HG03442 (cell line): ENCODE measurements at regions not wholly inside any gene's neighbourhood (a gene's known extent, or its start where the extent isn't known, plus 50 kb on each side); places are given as distances from the start of the nearest gene placed in this dataset.
A peak's percentile ranks its signal among the peaks of the same experiment; 100 is the strongest.

ENCODE experiments used
- ATAC-seq: cut with Tn5 transposase; IDR thresholded peaks from one replicate; pipeline ENCODE4 v1.9.1; 2021; ENCODE audit warnings: mild to moderate bottlenecking, moderate library complexity; ENCODE audit not compliant: unreplicated experiment

DNA sequence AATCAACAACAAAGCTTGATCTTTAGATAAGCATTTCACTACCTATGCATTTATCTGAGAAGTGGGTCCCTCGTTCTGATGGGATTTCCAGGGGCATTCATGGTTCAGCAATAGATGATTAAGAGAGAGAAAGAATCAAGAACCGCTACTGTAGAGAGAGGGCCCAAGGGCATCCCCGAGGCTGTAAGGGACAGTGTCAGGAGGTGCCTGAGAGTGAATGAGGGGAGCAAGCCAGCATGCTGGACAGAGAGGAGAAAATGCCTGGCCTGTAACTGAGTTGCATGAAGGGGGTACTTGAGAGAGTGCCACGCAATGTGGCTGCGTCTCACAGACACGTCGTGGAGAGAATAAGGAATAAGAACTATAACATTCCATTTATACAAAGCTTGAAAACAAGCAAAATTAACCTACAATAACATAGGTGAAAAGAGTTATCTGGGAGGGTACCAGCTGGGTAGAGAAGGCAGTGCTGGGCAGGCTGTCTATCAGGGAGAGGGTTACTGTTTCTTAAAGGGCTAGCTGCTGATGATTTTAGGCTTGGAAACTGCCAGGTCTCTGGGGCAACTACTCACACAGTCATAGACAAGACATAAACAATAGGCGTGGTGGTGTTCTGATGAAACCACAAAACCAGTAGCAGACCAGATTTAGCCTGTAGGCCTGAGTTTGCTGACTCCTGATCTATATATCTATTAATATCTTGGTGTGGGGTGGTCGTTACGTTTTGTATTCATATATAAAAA, 374.6 kb upstream of the CFAP20DC start:
- ATAC-seq, result no peak

DNA sequence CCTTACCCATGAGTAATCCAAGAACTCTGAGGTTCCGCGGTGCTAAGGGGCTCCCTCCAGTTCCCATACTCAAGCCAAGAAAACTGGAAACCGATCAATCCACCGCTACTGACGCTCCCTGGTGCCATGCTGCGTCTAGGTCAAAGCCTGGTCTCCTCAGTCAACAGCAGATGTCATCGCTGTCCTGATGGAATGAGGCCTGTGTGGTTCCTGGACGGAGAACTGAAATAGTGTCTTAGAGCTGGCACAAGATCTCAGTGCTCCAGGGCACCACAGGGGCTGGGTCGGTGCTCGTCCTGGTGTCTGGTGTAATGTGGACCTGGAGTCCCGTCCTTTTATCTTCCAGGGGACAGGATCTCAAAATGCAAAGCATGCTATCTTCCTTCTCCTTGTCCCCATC, 373.9 kb upstream of the CFAP20DC start:
- no peak for ATAC-seq

DNA sequence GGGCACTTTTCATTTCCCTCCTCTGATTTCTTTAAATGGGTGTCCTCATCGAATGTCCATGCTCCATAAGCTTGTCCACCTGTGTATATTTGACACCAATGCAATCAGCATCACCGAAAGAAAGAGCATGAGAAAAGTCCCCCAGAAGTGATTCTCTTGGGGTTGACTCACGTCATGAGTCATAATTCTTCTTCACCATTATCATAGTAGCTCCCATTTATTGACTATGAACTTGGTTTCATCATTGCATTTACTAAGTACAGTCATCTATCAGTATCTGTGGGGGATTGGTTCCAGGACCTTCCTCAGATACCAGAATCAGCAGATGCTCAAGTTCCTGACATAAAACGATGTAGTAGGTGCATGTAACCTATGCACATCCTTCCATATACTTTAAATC, 372.5 kb upstream of the CFAP20DC start:
- ATAC-seq, result peak; percentile 57

DNA sequence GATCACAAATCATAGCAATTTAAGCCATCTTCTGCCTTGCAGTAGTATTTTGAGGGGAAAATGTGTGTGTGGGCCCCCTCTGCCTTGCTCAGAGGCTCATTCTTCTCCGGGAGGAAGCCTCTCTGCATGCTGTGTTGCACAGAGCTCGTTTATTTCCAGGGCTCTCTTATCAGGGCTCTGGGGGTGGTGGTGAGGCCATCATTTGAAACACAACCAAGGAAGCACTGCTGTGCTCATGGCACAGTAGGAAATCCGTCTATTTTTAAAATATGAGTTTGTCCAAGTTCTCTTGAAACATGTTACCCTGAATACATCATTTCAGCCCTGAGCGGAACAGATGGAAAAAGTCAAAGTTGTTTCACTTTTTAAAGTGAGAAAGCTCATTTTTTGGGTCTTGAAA, 369.0 kb upstream of the CFAP20DC start:
- no peak for ATAC-seq

DNA sequence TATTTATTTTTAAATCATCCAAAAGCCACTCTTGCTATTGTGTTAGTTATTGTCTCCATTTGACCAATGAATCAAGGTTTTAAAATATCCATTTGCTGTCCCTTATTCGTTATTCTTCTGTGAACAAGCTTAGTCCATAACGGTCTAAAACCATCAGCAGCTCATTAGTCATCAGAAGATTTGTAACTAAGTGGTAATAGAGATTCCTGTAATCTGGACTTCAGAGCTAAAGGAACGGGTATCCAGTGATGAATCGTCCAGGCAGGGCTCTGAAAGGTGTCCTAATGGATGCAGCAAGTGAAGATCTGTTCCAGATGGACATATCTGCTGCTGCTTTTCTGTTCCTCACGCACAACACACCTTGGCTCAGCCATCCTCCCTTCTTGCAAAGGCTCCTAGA, 362.7 kb upstream of the CFAP20DC start:
- ATAC-seq, result no peak

DNA sequence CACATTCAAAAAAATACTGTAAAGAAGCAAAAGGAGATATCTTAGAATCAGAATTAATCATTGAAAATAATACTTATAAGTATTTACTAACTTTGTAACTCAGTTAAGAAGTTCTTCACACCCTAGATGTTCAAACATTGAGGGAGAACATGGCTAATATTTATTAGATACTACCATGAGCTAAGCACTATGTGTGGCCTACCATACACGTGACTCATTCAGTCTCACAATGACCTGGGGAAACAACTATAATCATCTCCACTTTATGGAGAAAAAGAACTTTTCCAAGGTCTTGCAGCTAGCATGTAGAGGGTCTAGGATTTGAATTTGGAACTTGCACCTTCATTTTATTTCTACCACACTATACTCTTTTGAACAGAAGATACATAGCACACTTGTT, 361.9 kb upstream of the CFAP20DC start:
- ATAC-seq, result no peak

DNA sequence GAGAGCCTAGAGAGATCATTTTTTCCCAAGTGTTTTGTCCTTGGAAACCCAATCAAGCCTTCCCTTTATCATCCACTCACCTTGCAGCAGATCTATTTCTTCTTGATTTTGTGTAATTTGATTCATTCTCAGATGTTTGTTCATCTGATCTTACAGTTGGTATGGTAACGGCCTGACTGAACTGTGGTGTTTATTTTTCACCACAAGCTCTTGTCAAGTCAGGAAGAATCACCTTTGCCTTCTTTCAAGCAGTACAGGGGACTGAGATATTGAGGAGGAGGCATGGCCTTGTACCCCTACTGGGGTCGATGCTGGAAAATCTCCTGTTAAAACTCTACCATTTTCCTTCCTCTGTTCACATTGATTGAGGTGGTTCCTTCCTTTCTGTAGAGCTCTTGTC, 361.4 kb upstream of the CFAP20DC start:
- ATAC-seq, result no peak

DNA sequence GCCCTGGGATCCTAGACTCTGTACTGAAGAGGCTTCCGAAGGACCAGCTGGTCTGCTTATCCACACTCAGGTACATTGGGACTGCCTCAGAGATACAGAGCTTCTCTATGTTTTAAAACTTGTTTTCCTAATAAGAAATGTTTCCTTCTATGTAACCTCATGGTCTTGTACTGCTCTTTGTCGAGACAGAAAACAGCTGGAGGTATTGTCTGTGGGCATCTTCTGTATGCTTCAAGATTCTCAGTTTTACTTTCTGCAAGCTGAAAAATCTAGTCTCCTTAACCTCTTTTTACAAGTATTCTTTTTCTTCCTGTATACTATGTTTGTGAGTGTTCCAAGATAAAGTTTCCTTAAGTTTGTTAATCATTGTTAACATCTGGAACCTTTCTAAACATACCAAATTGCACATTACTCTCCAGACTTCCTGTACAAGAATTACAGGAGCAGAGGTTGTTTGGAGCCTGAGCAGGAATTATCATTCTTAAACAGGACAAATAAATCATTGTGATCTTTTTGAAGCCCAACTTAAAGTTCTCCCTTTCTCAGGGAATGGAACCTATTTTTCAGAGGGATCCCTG, 358.3 kb upstream of the CFAP20DC start:
- ATAC-seq, result no peak

DNA sequence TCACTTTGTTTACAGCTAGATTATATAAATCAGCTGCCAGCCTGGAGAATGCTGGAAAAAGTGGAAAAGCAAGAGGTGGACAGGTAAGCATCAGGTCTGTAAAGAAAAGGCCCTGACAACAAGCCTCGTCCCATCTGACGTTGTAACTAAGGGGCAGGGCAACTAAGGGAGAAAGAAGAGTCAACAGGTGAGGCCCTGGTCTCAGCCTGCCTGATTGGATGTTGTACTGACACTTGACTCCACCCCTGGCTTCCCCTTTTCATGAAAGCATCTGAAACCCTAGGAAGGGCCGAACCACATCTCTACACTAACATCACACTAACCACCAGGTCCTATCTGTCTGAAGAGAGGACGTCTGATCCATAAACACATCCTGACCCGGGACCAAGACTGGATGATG, 357.6 kb upstream of the CFAP20DC start:
- ATAC-seq, result no peak

DNA sequence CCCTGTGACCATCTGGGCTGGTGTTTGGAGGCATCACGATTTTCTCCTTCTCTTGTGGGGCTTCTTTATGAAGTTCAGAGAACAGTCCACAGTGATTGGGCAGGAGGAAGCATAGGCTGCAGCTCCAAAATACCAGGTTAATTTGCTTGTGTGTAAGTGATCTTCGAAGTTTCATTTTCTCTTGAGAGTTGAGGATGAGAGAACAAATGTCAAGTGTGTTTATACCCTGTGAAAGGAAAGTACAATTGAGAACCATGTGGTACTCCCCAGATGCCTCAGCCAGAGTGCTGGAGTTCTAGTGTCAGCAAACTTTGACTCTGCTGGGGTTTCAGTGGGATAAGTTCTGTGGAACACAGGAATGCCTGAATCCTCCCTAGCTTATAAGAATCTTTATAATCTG, 357.1 kb upstream of the CFAP20DC start:
- peak; percentile 79 for ATAC-seq

DNA sequence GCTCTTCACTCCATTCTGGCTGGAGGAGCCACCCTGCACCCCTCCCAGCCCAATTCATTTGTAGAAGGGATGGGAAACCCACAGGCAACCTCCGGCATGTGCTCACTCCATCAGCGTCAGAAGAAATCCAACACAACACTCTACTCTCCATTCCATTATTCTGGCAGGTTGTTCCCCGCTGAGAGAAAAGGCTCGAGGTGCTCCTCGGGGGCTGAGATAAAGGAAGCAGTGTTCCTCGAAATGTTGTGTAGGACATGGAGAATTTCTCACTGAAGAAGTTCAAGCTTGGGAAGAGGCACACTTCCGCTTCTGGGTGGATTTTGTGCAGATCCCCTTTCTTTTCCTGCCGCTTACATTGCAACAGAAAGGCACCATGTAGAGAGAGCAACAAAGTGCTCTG, 355.0 kb upstream of the CFAP20DC start:
- no peak for ATAC-seq

DNA sequence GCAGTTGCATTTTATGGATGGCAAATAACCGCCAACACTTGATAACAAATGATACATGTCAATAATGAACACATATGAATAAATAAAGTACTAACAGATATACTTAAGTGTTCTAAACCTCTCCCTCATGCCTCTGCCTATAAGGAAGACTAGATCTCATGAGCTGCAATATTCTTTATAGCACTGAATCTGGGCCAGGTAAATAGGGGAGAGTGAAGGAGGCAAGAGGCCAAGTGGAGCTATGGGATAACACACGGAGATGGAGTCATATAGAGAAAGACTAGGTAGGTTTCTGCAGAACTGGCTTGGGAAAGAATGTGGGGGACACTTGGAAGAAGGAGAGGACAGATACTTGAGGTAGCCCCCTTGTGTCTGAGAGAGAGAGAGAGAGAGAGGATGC, 354.2 kb upstream of the CFAP20DC start:
- ATAC-seq, result no peak

DNA sequence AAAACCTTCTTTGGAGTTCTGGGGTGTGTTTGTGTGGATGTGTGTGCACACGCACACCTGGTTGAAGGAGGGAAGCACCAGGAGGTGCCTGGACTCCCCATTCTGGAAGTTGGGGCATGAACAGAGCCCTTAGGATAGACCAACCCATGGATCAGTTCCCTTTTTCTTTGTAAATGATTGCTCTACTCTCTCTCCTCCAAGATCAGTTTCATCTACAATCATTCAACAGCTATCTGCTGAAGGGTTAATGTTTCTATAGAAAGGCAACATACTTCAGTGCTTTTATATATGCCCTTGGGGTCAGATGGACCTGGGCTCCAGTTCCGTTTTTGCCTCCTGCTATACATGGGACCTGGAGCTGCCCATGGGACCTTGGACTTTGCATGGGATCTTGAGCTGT, 352.1 kb upstream of the CFAP20DC start:
- ATAC-seq, result no peak

DNA sequence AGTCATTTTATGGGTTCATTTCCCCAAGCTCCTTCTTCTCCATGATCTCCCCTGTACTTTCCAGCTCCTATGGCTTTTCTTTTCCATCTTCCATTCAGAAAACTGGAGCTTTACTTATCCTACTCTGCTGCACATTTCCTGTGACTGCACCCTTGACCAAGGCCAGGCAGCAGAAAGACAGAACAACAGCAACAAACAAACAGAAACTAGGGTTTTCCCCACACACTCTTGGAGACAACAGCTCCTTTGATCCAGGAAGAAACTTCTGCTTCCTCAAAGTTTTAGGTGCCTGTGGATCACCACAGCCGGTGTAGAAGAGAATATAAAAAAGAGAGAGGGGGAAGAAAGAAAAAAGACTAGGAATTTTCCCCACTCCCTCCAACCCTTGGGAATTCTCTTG, 342.3 kb upstream of the CFAP20DC start:
- ATAC-seq, result no peak

DNA sequence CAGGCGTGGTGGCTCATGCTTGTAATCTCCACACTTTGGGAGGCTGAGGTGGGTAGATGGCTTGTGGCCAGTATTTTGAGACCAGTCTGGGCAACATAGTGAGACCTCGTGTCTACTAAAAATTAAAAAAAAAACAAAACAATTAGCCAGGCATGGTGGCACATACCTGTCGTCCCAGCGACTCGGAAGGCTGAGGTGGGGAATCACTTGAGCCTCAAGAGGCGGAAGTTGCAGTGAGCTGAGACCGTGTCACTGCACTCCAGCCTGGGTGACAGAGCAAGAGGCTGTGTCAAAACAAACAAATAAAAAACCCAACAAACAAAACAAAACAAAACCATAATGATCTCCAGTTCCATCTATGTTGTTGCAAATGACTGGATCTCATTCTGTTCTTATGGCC, 341.3 kb upstream of the CFAP20DC start:
- ATAC-seq, result no peak

DNA sequence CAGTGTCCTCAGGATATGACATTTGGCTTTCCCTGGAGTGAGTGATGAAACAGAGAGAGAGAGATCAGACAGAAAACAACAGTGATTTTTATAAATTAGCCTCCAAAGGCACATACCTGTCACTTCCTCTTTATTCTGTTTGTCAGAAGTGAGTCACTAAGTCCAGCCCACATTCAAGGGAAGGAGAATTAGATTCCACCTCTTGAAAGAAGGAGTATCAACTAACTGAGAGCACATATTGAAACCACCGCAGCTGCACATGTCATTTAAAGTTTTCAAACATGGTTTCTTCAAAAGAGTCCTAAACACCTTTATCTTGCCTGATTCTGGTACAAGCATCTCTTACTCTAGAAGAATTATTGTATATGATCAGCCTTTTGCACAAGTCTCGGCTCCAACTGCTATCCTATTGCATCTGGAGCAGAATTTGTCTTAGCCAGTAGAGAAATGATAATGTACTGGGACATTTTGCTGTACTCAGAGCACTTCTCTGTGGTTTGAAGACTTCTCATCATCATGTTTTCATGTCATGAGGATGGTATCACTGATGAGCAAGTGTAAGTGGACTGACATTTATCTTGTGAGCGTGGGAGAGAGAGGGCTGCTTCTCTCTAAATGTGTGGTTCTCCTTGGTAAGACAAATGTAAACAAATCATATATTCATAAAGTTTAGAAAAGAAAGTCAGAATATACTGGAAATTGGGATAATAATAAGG, 338.9 kb upstream of the CFAP20DC start:
- ATAC-seq, result peak; percentile 56

DNA sequence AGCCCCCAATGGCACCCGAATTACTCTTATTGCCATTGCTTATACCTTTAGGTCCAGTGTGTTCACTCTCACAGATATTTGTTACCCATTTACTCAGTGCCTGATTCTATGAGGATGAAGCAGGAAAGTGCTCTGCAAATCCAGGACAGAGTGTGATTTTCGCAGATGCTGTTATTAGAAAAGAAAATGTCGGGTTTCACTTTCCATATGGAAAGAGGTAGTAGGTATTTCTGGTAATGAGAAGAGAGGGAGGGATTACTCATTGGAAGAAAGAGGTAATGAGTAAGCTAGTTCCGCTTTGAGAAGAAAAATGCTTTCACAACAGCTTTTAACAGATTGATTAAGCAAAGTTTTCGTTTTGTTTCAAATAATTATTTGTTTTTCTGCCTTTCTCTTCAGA, 336.3 kb upstream of the CFAP20DC start:
- ATAC-seq, result peak; percentile 70

DNA sequence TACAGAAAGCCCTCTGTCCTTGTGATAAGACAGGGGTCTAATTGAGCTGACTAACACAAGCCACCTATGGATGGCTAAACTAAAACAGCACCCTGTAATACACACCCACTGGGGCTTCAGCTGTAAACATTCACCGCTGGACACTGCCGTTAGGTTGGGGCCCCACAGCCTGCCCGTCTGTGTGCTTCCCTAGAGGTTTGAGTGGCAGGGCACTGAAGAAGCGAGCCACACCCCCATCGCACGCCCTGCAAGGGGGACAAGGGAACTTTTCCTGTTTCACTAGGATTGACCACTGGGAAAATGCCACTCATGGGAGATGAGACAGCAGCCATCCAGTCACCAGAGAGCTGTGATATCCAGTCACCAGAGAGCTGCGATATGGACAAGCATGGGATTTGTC, 335.7 kb upstream of the CFAP20DC start:
- no peak for ATAC-seq

DNA sequence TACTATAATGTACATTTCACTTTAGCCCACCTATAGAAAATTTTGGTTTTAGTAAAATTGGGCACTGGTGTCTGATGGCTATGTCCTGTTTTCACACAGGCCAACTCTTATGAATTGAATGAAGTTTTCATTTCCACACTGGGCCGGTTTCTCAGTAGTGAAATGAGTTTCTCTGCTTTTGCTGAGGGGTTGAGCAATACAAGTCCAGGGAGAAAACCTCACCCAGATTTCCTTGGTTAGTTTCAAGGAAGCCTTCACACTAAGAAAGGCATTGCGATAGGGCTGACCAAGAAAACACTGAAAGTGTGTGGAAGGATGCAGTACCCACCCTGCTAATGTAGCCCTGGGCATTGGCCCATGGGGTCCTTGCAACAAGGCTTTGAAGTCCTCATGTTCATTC, 331.5 kb upstream of the CFAP20DC start:
- ATAC-seq, result peak; percentile 74

DNA sequence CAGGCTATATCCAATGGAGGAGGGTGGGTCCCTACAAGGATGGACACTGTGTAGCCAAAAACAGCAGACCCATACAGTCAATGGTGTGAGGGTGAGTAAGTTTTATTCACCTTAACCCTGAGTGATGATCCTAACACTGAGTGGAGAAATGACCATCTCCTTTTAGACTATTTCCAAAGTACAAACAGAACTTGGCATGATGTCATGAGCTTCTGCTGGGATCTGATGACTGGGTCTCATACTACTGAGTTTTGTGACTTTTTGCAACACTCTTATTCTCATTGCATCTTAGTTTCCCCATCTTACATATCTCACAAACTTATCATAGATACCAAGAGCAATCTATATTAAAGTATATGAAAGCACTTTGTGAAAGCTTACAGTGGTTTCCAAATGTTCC, 330.3 kb upstream of the CFAP20DC start:
- ATAC-seq, result no peak

DNA sequence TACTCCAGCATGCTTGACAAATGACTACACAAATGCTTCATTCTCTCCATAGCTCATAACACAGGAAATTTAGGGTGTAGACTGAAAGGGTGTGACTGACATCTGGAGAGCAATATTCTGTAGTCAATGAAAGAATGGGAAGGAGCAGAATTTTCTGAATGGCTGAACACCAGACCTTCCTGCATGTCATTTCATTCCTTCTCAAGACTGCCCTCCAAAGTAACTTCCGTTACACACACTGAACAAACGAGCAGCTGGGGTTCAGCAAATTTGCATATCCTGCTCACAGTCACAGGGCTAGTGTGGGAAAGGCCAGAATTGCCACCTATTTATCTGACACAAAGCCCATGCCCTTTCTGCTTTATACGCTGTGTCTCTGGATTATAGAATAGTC, 325.0 kb upstream of the CFAP20DC start:
- ATAC-seq, result peak; percentile 99

DNA sequence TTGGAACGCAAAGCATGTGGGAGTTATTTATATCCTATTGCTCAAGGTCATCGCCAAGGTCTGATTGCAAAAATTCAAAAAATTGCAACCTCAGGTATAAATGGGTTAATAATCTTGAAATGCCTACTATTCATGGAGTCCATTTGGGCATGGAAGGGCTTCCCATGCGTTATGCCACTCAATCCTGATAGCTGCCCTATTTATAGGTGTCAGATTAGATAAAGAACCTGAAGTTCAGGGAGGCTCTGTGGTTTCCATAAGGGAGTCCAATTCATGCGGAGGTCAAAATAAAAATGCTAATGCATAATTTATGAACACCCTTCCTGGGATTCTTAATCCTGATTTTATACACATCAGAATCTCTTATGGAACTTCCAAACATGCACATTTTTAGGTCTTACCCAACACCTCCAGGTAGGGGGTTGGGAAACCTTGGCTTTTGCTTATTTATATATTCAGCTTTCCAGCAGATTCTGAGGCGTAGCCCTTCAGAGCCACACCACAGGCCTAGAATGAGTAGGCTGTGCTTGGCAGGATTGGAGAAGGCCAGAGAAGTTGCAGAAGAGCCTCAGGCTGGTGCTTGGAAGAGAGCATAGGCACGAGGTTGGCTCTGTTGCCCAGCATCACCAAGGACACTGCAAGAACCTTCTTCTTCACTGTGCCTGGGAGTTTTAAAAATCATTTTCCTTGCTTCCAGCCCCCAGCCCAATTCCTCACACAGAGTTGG, 324.4 kb upstream of the CFAP20DC start:
- ATAC-seq, result no peak
